Calu3 (cell line): ENCODE measurements at regions not wholly inside any gene's neighbourhood (a gene's known extent, or its start where the extent isn't known, plus 50 kb on each side); places are given as distances from the start of the nearest gene placed in this dataset.
A peak's percentile ranks its signal among the peaks of the same experiment; 100 is the strongest.

Experiments
- BruUV-seq: library from RNA; stranded (reverse); fragments of 400-500 nt; replicated peaks from 2 replicates; lab custom pipeline; 2021; lab: Mats Ljungman, UMichigan
- CTCF ChIA-PET: fragments of 300-600 bp; sonication (Branson Sonifier 250); formaldehyde crosslinking; loops from one replicate; lab custom pipeline; 2022; ENCODE audit warnings: antibody characterized with exemption; lab: Charles Lee
- DNase-seq: peaks from one replicate; pipeline ENCODE4 v3.0.0; 2022
- H3K27ac Mint-ChIP-seq: one replicate; pipeline ENCODE4 v1.8.0; 2022; ENCODE audit warnings: mixed read lengths; ENCODE audit not compliant: unreplicated experiment
- H3K27me3 Mint-ChIP-seq: one replicate; pipeline ENCODE4 v1.8.0; 2022; ENCODE audit warnings: mixed read lengths; ENCODE audit not compliant: unreplicated experiment
- H3K36me3 Mint-ChIP-seq: one replicate; pipeline ENCODE4 v1.8.0; 2022; ENCODE audit warnings: mild to moderate bottlenecking, moderate library complexity, mixed read lengths; ENCODE audit not compliant: insufficient read depth, unreplicated experiment
- H3K4me1 Mint-ChIP-seq: one replicate; pipeline ENCODE4 v1.8.0; 2022; ENCODE audit warnings: mild to moderate bottlenecking, low read depth, mixed read lengths; ENCODE audit not compliant: unreplicated experiment
- H3K4me3 Mint-ChIP-seq: one replicate; pipeline ENCODE4 v1.8.0; 2022; ENCODE audit warnings: mild to moderate bottlenecking, low read depth, moderate library complexity, mixed read lengths; ENCODE audit not compliant: unreplicated experiment
- H3K9me3 Mint-ChIP-seq: one replicate; pipeline ENCODE4 v1.8.0; 2022; ENCODE audit warnings: low read depth, mixed read lengths; ENCODE audit not compliant: unreplicated experiment
- CTCF ChIP-seq: fragments of 200-600 bp; IDR thresholded peaks from one replicate; pipeline ENCODE4 v1.8.0; 2022; ENCODE audit warnings: antibody characterized with exemption; ENCODE audit not compliant: unreplicated experiment
- intact Hi-C: fragments of 100-400 bp; cut with micrococcal nuclease; formaldehyde crosslinking; loops from one replicate; pipeline ENCODE4 v1.10.0; 2022; ENCODE audit not compliant: unreplicated experiment

DNA sequence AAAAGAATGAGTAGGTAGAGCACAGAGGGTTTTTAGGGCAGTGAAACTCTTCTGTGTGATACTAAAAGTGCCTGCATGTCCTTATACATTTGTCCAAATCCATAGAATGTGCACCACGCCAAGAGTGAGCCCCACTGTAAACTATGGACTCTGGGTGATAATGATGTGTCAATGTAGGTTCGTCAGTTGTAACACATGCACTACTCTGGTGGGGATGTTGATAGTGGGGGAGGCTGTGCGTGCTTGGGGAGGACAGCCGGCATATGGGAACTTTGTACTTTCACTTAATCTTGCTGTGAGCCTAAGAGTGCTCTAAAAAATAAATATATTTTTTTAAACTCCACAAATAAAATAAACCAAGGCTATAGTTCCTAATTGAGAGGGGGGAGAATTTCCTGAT, 319.2 kb downstream of the SHQ1 start:
- DNase-seq: no peak
- no TSS peak for BruUV-seq
- no peak overlapping the region for H3K27ac Mint-ChIP-seq
- CTCF ChIA-PET: no interaction called here
- TF ChIP-seq CTCF: no peak
- H3K9me3 Mint-ChIP-seq: peaks cover 6% of the 10 kb centered on the region
- no peak overlapping the region for H3K4me3 Mint-ChIP-seq
- peaks cover 24% of the 10 kb centered on the region for H3K27me3 Mint-ChIP-seq
- H3K4me1 Mint-ChIP-seq: peaks cover 9% of the 10 kb centered on the region
- intact Hi-C loops: no loop called here
- H3K36me3 Mint-ChIP-seq: no peaks in the 10 kb centered on the region

GRCh38 chr3:72523429-72524151, 324.7 kb downstream of the SHQ1 start:
- Mint-ChIP-seq H3K27me3 (no peaks in the 10 kb centered on the region), H3K4me1 (peaks cover 29% of the 10 kb centered on the region), H3K36me3 (no peaks in the 10 kb centered on the region), H3K4me3 (no peak overlapping the region), H3K9me3 (no peaks in the 10 kb centered on the region), H3K27ac (no peak overlapping the region)
- no peak for TF ChIP-seq CTCF
- no TSS peak for BruUV-seq
- no peak for DNase-seq
- CTCF ChIA-PET: interaction anchor here (1.0 kb wide), 1 partner anchor 9 kb away, joined by 4 read pairs; no protein-coding TSS in a partner anchor
- intact Hi-C loops: loop anchor here (5.0 kb wide), 1 partner anchor 76 kb away; the partner anchor contains the start of gene RYBP

- no TSS peak for BruUV-seq
- Mint-ChIP-seq H3K27ac (no peak overlapping the region), H3K9me3 (no peaks in the 10 kb centered on the region), H3K4me3 (no peak overlapping the region), H3K4me1 (peaks cover 29% of the 10 kb centered on the region), H3K36me3 (no peaks in the 10 kb centered on the region), H3K27me3 (no peaks in the 10 kb centered on the region)
- no peak for TF ChIP-seq CTCF
- CTCF ChIA-PET: no interaction called here
- peak; percentile 54 for DNase-seq
- intact Hi-C loops: loop anchor here (5.0 kb wide), 1 partner anchor 73 kb away; the partner anchor contains the start of gene RYBP
Observed at GRCh38 chr3:72520690-72521308, 327.4 kb downstream of the SHQ1 start.

- Mint-ChIP-seq H3K36me3 (no peaks in the 10 kb centered on the region), H3K27ac (no peak overlapping the region), H3K4me3 (no peak overlapping the region), H3K9me3 (no peaks in the 10 kb centered on the region), H3K27me3 (no peaks in the 10 kb centered on the region), H3K4me1 (peaks cover 29% of the 10 kb centered on the region)
- no TSS peak for BruUV-seq
- CTCF ChIA-PET: no interaction called here
- intact Hi-C loops: loop anchor here (5.0 kb wide), 1 partner anchor 73 kb away; the partner anchor contains the start of gene RYBP
- no peak for DNase-seq
- no peak for TF ChIP-seq CTCF
Observed at GRCh38 chr3:72519946-72520604, 328.2 kb downstream of the SHQ1 start.
